ENCODE measurements at regions not wholly inside any gene's neighbourhood (a gene's known extent, or its start where the extent isn't known, plus 50 kb on each side); places are given as distances from the start of the nearest gene placed in this dataset.
"Not testable (repeated sequence)": the region's sequence is repeated elsewhere in the genome, so short reads cannot be mapped to it uniquely, and the experiment has no call there.

- ATAC-seq (ENCODE audit: low FRiP score) (no peak), DNase-seq (no peak)
- H3K4me3 ChIP-seq (ENCODE audit: low read length in 2 of 2) = no peak overlapping the region
- H3K27me3 ChIP-seq (ENCODE audit: control insufficient read depth in 1 of 2, insufficient read depth in 2 of 2, low read length in 1 of 2) = no peaks in the 10 kb centered on the region
- intact Hi-C loops (cut with DNase I) = no loop called here
- H3K36me3 ChIP-seq (ENCODE audit: control insufficient read depth in 1 of 2, insufficient read depth in 2 of 2, low read length in 1 of 2) = no peaks in the 10 kb centered on the region
- no peaks in the 10 kb centered on the region for H3K4me1 ChIP-seq (ENCODE audit: control insufficient read depth in 1 of 2, insufficient read depth in 2 of 2, low read length in 2 of 2)
- H3K9me3 ChIP-seq (ENCODE audit: control insufficient read depth, low read length) = peaks cover 2% of the 10 kb centered on the region
- no peak overlapping the region for H3K27ac ChIP-seq (ENCODE audit: low read depth in 1 of 2, low read length in 2 of 2)
These were observed 912.5 kb upstream of the CRIM1 start for GRCh38 chr2:35443087-35443486.

GRCh38 chr2:35441575-35441974, 914.0 kb upstream of the CRIM1 start:
- H3K4me3 ChIP-seq (ENCODE audit: low read length in 2 of 2); ATAC-seq (ENCODE audit: low FRiP score); DNase-seq; H3K27me3 ChIP-seq (ENCODE audit: control insufficient read depth in 1 of 2, insufficient read depth in 2 of 2, low read length in 1 of 2); H3K4me1 ChIP-seq (ENCODE audit: control insufficient read depth in 1 of 2, insufficient read depth in 2 of 2, low read length in 2 of 2); H3K36me3 ChIP-seq (ENCODE audit: control insufficient read depth in 1 of 2, insufficient read depth in 2 of 2, low read length in 1 of 2); intact Hi-C loops (cut with DNase I); H3K9me3 ChIP-seq (ENCODE audit: control insufficient read depth, low read length); H3K27ac ChIP-seq (ENCODE audit: low read depth in 1 of 2, low read length in 2 of 2): not testable (repeated sequence)
- 85 to 92% methylated on average over 9 of the region's 9 CpGs for WGBS, 2 donors

GRCh38 chr2:35440308-35440707, 915.3 kb upstream of the CRIM1 start:
- intact Hi-C loops (cut with DNase I); H3K36me3 ChIP-seq (ENCODE audit: control insufficient read depth in 1 of 2, insufficient read depth in 2 of 2, low read length in 1 of 2); H3K27ac ChIP-seq (ENCODE audit: low read depth in 1 of 2, low read length in 2 of 2); ATAC-seq (ENCODE audit: low FRiP score); H3K4me3 ChIP-seq (ENCODE audit: low read length in 2 of 2); H3K9me3 ChIP-seq (ENCODE audit: control insufficient read depth, low read length); H3K27me3 ChIP-seq (ENCODE audit: control insufficient read depth in 1 of 2, insufficient read depth in 2 of 2, low read length in 1 of 2); H3K4me1 ChIP-seq (ENCODE audit: control insufficient read depth in 1 of 2, insufficient read depth in 2 of 2, low read length in 2 of 2): not testable (repeated sequence)
- peak in 1 of 2 donors; percentile 63 for DNase-seq
- 87 to 94% methylated on average over 17 of the region's 17 CpGs for WGBS, 2 donors

GRCh38 chr2:35436893-35437292, 918.7 kb upstream of the CRIM1 start:
- H3K27me3 ChIP-seq (ENCODE audit: control insufficient read depth in 1 of 2, insufficient read depth in 2 of 2, low read length in 1 of 2); intact Hi-C loops (cut with DNase I); H3K27ac ChIP-seq (ENCODE audit: low read depth in 1 of 2, low read length in 2 of 2); DNase-seq; H3K36me3 ChIP-seq (ENCODE audit: control insufficient read depth in 1 of 2, insufficient read depth in 2 of 2, low read length in 1 of 2); H3K4me1 ChIP-seq (ENCODE audit: control insufficient read depth in 1 of 2, insufficient read depth in 2 of 2, low read length in 2 of 2); H3K9me3 ChIP-seq (ENCODE audit: control insufficient read depth, low read length); H3K4me3 ChIP-seq (ENCODE audit: low read length in 2 of 2); ATAC-seq (ENCODE audit: low FRiP score): not testable (repeated sequence)
- WGBS, 2 donors = 82 to 85% methylated on average over 5 of the region's 5 CpGs

- WGBS, 2 donors = 62 to 69% methylated on average over 1 of the region's 1 CpG
- intact Hi-C loops (cut with DNase I) = no loop called here
- Histone ChIP-seq H3K4me3 (ENCODE audit: low read length in 2 of 2) (no peak overlapping the region), H3K27me3 (ENCODE audit: control insufficient read depth in 1 of 2, insufficient read depth in 2 of 2, low read length in 1 of 2) (no peaks in the 10 kb centered on the region), H3K27ac (ENCODE audit: low read depth in 1 of 2, low read length in 2 of 2) (no peak overlapping the region), H3K9me3 (ENCODE audit: control insufficient read depth, low read length) (no peaks in the 10 kb centered on the region), H3K4me1 (ENCODE audit: control insufficient read depth in 1 of 2, insufficient read depth in 2 of 2, low read length in 2 of 2) (no peaks in the 10 kb centered on the region), H3K36me3 (ENCODE audit: control insufficient read depth in 1 of 2, insufficient read depth in 2 of 2, low read length in 1 of 2) (no peaks in the 10 kb centered on the region)
- DNase-seq (no peak), ATAC-seq (ENCODE audit: low FRiP score) (no peak)
These were observed 927.0 kb upstream of the CRIM1 start for GRCh38 chr2:35428548-35428947.

- H3K9me3 ChIP-seq (ENCODE audit: control insufficient read depth, low read length) = no peaks in the 10 kb centered on the region
- no peak for ATAC-seq (ENCODE audit: low FRiP score)
- intact Hi-C loops (cut with DNase I) = no loop called here
- no peaks in the 10 kb centered on the region for H3K27me3 ChIP-seq (ENCODE audit: control insufficient read depth in 1 of 2, insufficient read depth in 2 of 2, low read length in 1 of 2)
- no peaks in the 10 kb centered on the region for H3K36me3 ChIP-seq (ENCODE audit: control insufficient read depth in 1 of 2, insufficient read depth in 2 of 2, low read length in 1 of 2)
- WGBS, 2 donors = 88 to 92% methylated on average over 1 of the region's 1 CpG
- H3K4me1 ChIP-seq (ENCODE audit: control insufficient read depth in 1 of 2, insufficient read depth in 2 of 2, low read length in 2 of 2) = no peaks in the 10 kb centered on the region
- no peak for DNase-seq
- H3K4me3 ChIP-seq (ENCODE audit: low read length in 2 of 2) = no peak overlapping the region
- no peak overlapping the region for H3K27ac ChIP-seq (ENCODE audit: low read depth in 1 of 2, low read length in 2 of 2)
These were observed 934.1 kb upstream of the CRIM1 start for GRCh38 chr2:35421485-35421884.

GRCh38 chr2:35417293-35417692, 938.3 kb upstream of the CRIM1 start:
- Histone ChIP-seq H3K9me3 (ENCODE audit: control insufficient read depth, low read length) (no peaks in the 10 kb centered on the region), H3K4me3 (ENCODE audit: low read length in 2 of 2) (no peak overlapping the region), H3K4me1 (ENCODE audit: control insufficient read depth in 1 of 2, insufficient read depth in 2 of 2, low read length in 2 of 2) (no peaks in the 10 kb centered on the region), H3K36me3 (ENCODE audit: control insufficient read depth in 1 of 2, insufficient read depth in 2 of 2, low read length in 1 of 2) (no peaks in the 10 kb centered on the region), H3K27me3 (ENCODE audit: control insufficient read depth in 1 of 2, insufficient read depth in 2 of 2, low read length in 1 of 2) (no peaks in the 10 kb centered on the region), H3K27ac (ENCODE audit: low read depth in 1 of 2, low read length in 2 of 2) (no peak overlapping the region)
- no peak for DNase-seq
- ATAC-seq (ENCODE audit: low FRiP score) = no peak
- intact Hi-C loops (cut with DNase I) = loop anchor here in 1 of 2 donors (10.0 kb wide), 1 partner anchor 1742 kb away; no protein-coding TSS in a partner anchor
- 11 to 17% methylated on average over 1 of the region's 1 CpG for WGBS, 2 donors

- Histone ChIP-seq H3K9me3 (ENCODE audit: control insufficient read depth, low read length) (no peaks in the 10 kb centered on the region), H3K4me1 (ENCODE audit: control insufficient read depth in 1 of 2, insufficient read depth in 2 of 2, low read length in 2 of 2) (no peaks in the 10 kb centered on the region), H3K27ac (ENCODE audit: low read depth in 1 of 2, low read length in 2 of 2) (no peak overlapping the region), H3K27me3 (ENCODE audit: control insufficient read depth in 1 of 2, insufficient read depth in 2 of 2, low read length in 1 of 2) (no peaks in the 10 kb centered on the region), H3K36me3 (ENCODE audit: control insufficient read depth in 1 of 2, insufficient read depth in 2 of 2, low read length in 1 of 2) (no peaks in the 10 kb centered on the region), H3K4me3 (ENCODE audit: low read length in 2 of 2) (no peak overlapping the region)
- WGBS, 2 donors = 3 to 8% methylated on average over 2 of the region's 2 CpGs
- no peak for DNase-seq
- intact Hi-C loops (cut with DNase I) = loop anchor here in 1 of 2 donors (10.0 kb wide), 1 partner anchor 1742 kb away; no protein-coding TSS in a partner anchor
- ATAC-seq (ENCODE audit: low FRiP score) = no peak
These were observed 939.0 kb upstream of the CRIM1 start for GRCh38 chr2:35416391-35417140.

- intact Hi-C loops (cut with DNase I) = loop anchor here in 1 of 2 donors (10.0 kb wide), 1 partner anchor 1741 kb away; no protein-coding TSS in a partner anchor
- 55 to 58% methylated on average over 4 of the region's 4 CpGs for WGBS, 2 donors
- no peaks in the 10 kb centered on the region for H3K27me3 ChIP-seq (ENCODE audit: control insufficient read depth in 1 of 2, insufficient read depth in 2 of 2, low read length in 1 of 2)
- H3K4me3 ChIP-seq (ENCODE audit: low read length in 2 of 2) = no peak overlapping the region
- H3K9me3 ChIP-seq (ENCODE audit: control insufficient read depth, low read length) = no peaks in the 10 kb centered on the region
- no peaks in the 10 kb centered on the region for H3K36me3 ChIP-seq (ENCODE audit: control insufficient read depth in 1 of 2, insufficient read depth in 2 of 2, low read length in 1 of 2)
- no peak overlapping the region for H3K27ac ChIP-seq (ENCODE audit: low read depth in 1 of 2, low read length in 2 of 2)
- no peaks in the 10 kb centered on the region for H3K4me1 ChIP-seq (ENCODE audit: control insufficient read depth in 1 of 2, insufficient read depth in 2 of 2, low read length in 2 of 2)
- ATAC-seq (ENCODE audit: low FRiP score) = no peak
- DNase-seq = no peak
These were observed 939.6 kb upstream of the CRIM1 start for GRCh38 chr2:35415942-35416341.

All from aorta (tissue), 5 donors.